ENCODE measurements at regions not wholly inside any gene's neighbourhood (a gene's known extent, or its start where the extent isn't known, plus 50 kb on each side); places are given as distances from the start of the nearest gene placed in this dataset.
"Not testable (repeated sequence)": the region's sequence is repeated elsewhere in the genome, so short reads cannot be mapped to it uniquely, and the experiment has no call there.

- no peak for DNase-seq
Measured at GRCh38 chr7:136148920-136149319, 171.8 kb upstream of the MTPN start.

- no peak for DNase-seq
Measured at GRCh38 chr7:136146925-136147324, 169.8 kb upstream of the MTPN start.

GRCh38 chr7:136144182-136144581 lies 167.0 kb upstream of the MTPN start:
- DNase-seq: no peak

DNA sequence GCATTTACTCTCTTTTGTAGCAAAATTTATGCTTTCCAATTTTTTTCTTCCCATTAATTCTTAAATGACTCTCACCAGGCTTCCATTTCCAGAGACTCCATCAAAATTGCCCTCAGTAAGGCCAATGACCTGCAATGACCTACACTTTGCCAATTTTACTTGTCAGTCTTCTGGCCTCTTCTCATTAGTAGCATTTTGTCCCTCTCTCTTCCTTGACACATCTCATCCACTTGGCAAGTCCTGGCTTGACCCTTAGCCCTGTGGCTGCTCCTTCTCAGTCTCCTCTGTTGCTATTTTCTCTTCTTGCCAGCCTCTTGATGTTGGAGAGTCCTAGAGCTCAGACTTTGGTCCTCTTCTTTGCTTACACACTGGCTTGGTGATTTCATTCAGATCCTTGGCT lies 166.1 kb upstream of the MTPN start:
- DNase-seq: no peak

GRCh38 chr7:136142583-136142982 lies 165.4 kb upstream of the MTPN start:
- no peak for DNase-seq

DNA sequence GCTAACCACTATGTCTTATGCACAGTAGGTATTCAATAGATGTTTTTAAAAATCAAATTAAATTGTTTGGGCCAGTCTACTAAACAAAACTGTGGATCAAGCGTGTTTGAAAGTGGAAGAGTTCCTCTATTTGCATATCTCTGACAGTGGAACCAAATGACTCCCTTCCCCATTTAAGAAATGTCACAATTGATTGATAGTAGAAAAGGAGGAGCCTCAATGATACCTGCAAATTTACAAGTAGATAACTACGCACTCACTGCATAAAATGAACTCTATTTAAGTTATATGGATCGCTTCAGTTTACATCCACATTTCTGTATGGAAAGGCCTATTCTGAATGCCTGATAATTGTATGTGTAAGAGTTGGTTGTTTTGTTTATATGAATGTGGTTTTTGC lies 163.3 kb upstream of the MTPN start:
- no peak for DNase-seq

DNA sequence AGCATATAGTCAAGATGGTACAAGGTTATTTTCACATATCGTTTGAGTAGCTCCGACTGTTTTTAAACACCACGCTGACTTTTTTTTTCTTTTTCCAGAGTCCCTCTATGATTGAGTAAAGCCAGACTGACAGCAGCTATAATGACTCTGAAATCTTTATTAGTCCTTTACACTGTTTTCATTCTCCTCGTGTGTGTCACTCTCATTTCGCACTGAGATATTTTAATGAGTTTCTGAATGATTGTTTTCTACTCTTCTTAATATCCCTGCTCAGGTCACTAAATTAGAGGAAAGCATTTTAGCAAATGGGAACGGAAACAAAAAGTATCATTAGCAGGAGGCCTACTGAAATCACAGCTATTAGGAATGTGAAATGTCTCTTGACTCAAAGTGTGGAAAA lies 162.3 kb upstream of the MTPN start:
- no peak for DNase-seq

GRCh38 chr7:136138991-136139390 lies 161.8 kb upstream of the MTPN start:
- no peak for DNase-seq

DNA sequence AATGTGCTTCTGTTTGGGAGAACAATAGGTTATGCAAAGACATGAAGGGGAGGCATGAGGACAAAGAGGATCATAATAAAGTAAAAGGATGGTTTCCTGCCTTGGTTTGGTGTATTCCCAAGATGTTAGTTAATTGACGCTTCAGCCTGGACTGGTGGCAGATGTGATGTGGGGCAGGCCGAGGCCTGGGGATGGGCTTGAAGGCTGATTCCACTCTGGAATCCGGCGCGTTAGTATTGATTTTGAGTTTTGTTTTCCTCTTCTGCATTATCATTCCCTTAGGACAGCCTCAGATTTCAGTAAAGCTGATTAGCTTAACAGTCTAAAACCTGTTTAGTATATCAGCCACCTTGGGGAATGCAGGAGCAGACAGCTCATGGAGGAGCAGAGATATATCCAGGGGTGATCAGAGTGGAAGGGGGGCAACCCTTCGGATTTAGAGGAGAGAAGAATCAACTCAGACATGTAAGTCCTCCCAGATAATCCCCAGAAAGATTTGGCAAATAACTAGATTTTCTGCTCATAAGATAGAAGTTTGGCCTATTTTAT lies 159.8 kb upstream of the MTPN start:
- no peak for DNase-seq

DNA sequence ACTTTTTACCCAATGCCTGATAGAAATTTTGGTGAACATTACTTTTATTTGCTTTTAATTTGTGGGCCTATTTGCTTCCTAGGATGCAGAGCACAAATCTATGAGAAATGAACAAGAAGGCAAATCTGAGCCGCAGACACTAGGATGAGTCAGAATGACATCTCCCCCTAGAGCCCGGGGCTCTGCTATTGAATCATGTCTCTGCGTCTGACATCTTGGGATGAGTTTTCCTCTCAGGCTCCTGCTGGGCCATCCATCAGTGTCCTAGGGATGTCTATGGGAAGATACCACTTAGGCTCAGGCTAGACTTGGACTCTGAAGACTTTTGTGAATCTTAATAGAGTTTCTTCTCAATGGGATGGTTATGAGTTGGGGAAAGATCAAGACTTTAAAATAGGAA lies 157.3 kb upstream of the MTPN start:
- no peak for DNase-seq

GRCh38 chr7:136133551-136133950 lies 156.4 kb upstream of the MTPN start:
- no peak for DNase-seq

- DNase-seq: no peak
Measured at GRCh38 chr7:136131304-136131630, 154.1 kb upstream of the MTPN start.

- no peak for DNase-seq
Measured at GRCh38 chr7:136130511-136131303, 153.5 kb upstream of the MTPN start.

DNA sequence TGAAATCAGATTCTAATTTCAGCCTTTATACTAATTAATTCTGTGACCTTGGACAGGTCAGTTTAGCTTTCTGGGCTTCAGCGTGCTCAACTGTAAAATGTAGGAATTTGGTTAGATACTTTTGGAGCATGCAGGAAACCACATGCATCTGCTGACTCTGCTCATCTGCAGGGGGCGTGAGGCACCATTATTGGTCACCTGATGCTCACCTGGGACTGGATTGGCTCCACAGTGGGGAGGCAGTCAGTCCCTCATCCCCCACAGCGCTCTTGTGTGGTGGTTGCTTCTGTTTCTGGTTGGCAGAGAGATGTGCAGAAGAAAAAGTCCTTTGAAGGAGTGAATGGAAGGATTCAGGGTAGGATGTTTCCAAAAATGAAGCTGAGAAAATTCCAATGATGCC lies 150.9 kb upstream of the MTPN start:
- no peak for DNase-seq

DNA sequence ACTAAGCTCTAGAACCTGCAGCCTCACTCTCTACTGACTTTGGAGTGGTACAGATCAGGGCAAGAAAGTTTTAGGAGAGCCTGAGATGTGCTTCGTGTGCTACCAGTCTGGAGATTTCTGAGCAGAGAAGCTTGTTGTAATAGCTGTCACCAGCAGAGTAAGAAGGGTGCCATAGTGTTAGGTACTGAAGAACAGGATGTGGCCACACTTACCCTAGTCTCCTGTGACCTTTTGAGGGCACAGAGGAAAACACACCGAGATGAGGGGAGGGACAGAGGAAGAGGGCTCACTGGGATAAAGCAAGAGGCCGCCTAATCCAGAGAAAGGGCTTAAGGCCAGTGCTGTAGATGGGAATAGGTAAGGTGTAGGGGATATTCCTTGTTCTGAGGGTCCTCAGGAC lies 146.2 kb upstream of the MTPN start:
- DNase-seq: no peak

DNA sequence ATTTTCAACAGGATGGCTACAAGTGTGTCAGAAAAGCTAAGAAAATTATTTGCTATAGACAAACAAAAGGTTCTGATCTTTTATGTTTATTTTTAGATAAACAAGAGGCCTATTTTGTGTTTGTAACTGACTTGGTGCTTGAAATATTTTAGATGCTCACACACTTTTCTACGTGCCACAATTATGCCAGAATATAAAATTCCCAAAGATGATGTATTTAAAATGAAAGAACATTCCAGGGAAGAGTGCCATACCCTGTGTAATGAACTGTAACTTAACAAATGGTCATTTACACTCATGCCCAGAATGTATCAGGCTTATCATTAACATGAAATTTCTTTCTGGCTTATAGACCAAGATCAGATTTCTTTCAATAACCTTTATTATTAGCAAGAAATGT lies 144.9 kb upstream of the MTPN start:
- DNase-seq: no peak

- DNase-seq: no peak
Measured at GRCh38 chr7:136117539-136117938, 140.4 kb upstream of the MTPN start.

- no peak for DNase-seq
Measured at GRCh38 chr7:136116186-136116585, 139.0 kb upstream of the MTPN start.

DNA sequence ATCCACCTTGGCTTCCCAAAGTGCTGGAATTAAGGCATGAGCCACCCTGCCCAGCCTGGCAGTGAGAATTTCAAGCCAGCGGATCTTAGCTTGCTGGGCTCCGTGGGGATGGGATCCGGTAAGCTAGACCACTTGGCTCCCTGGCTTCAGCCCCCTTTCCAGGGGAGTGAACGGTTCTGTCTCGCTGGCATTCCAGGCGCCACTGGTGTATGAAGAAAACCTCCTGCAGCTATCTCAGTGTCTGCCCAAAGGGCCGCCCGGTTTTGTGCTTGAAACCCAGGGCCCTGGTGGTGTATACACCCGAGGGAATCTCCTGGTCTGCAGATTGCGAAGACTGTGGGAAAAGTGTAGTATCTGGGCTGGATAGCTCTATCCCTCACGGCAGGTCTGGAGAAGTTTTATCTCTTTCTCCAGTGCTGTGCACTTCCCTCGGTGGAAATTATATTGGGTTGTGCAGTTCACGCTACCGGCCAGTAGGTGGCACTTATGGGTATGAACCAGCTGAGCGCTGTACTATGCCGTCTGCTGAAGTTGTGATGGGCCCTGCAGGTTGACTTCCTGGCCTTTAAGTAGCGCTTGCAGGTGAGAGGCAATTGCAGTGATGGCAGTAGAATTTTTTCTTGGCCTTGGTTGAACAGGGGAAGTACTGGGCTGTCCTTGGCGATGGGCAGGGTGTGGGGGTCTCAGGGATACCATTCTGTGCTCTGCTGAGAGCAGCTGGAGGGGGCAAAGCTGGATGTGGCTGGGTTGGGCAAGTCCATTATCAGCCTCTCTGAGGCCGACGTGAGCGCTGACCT lies 138.0 kb upstream of the MTPN start:
- peak; percentile 44 for DNase-seq

- not testable (repeated sequence) for DNase-seq
Measured at GRCh38 chr7:136114467-136114866, 137.3 kb upstream of the MTPN start.

- not testable (repeated sequence) for DNase-seq
Measured at GRCh38 chr7:136109037-136109436, 131.9 kb upstream of the MTPN start.

GRCh38 chr7:136105191-136105590 lies 128.0 kb upstream of the MTPN start:
- no peak for DNase-seq

DNA sequence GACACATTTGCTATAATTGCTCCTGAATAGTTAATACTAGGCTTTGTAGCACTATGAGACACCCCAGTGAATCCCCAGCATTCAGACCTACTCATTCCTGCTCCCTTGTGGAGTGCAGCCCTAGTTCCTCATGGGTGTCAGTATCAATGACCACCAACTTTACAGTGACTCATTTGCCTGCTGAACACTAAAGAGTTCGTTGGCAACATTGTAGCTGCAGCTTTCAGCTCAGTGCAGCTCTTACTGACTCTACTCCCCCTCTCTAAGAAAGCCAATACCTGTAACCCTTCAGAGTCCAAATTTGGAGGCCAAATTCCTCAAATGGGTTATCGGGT lies 127.1 kb upstream of the MTPN start:
- DNase-seq: no peak

- DNase-seq: no peak
Measured at GRCh38 chr7:136103545-136104268, 126.5 kb upstream of the MTPN start.
